CD4-positive, alpha-beta T cell treated with Interleukin-15 for 4 hours (primary cell): ENCODE measurements at regions not wholly inside any gene's neighbourhood (a gene's known extent, or its start where the extent isn't known, plus 50 kb on each side); places are given as distances from the start of the nearest gene placed in this dataset.
A peak's percentile ranks its signal among the peaks of the same experiment; 100 is the strongest.
"Not testable (repeated sequence)": the region's sequence is repeated elsewhere in the genome, so short reads cannot be mapped to it uniquely, and the experiment has no call there.

Experiments used
- DNase-seq: peaks from one replicate; pipeline ENCODE4 v3.0.0-alpha.2; 2020; ENCODE audit warnings: low spot score

DNA sequence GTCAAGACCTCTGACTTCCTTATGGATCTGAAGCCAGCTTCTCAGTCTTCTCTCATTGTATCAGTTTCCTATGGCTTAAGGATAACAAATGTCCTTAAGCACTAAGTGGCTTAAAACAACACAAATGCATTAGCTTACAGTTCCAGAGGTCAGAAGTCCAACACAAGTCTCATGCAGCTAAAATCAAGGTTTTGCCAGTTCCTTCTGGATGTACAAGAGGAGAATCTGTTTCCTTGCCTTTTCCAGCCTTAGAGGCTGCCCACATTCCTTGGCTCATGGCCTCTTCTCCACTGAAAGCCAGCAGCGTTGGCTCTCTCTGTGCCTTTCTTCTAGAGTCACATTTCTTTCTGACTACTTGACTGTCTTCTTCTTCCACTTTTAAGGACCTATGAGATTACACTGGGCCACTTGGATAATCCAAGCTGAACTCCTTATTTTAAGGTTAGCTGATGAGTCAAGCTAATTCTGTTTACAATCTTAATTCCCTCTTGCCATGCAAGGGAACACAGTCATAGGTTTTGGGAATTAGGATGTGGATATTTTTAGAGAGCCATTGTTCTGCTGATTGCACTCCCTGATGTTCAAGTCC is 179.0 kb downstream of the BCAS1 start:
- DNase-seq: no peak

DNA sequence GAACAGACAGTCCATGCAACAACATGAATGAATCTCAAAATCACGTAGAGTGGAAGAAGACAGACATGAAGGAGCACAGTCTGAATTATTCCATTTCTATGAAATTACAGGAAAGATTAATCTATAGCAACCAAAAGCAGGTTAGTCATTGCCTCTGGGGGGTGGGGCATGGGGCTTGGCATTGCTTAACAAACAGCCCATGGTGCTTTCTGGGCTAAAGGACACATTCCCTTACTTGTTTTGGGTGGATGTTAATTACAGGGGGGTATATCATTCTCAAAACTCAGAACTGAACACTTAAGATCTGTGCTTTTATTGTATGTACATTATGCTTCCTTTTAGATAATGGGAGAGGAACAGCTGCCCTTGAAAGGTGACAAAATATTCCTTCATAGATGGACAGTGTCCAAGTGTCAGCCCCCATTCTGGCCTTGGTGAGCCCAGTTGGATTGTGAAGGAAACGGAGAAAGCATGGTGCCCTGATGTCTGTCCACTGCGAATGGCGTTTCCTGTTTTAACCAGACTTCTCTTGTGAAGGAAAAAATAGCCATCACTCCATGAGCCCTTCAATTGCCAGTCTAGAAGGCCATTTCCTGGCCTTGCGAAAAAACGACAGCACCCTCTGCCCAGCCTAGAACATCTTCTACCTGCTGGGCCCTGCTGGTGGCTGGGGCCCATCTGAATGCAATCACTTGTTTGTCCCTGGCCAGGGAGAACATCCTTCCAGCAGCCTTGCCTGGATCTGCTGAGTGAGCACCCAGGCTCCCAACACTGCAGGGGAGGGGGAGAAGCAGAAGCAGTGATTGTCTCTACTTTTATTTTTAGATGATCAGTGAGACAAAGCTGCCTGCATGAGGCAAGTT is 179.7 kb downstream of the BCAS1 start:
- DNase-seq: no peak

GRCh38 chr20:53889411-53890148 is 180.8 kb downstream of the BCAS1 start:
- no peak for DNase-seq

DNA sequence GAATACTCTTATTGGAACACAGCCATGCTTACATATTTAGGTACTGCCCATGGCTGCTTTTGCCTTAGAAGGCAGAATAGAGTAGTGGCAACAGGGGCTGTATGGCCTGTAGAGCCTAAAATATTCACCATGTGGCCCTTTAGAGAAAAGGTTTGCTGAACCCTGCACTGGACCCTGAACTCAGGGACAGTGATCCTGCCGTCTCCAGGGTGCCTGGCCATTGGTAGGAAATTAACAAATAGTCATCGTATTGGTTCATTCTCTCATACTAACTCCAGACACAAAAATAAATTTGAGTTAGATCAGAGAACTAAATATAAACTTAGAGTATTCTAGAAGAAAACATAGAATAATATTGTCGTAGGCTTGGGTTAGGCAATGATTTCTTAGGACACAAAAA is 181.4 kb downstream of the BCAS1 start:
- DNase-seq: no peak

DNA sequence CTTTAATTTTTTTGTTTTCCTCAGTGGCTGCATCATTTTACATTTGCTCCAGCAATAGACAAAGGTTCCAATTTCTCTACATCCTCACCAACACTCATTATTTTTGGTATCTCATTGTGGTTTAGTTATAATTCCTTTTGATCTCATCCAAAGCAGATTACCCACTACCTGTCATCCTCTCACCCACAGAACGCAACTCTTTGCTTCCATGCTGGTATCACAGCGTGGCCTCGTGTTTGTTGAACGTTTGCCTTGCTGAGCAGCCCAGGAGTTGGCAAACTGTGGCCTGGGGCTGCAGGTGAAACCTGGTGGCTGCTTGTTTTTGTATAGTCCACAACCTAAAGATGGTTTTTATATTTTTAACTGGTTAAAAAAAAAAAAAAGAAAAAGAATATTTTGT is 181.9 kb downstream of the BCAS1 start:
- DNase-seq: no peak

GRCh38 chr20:53887973-53888372 is 182.4 kb downstream of the BCAS1 start:
- no peak for DNase-seq

DNA sequence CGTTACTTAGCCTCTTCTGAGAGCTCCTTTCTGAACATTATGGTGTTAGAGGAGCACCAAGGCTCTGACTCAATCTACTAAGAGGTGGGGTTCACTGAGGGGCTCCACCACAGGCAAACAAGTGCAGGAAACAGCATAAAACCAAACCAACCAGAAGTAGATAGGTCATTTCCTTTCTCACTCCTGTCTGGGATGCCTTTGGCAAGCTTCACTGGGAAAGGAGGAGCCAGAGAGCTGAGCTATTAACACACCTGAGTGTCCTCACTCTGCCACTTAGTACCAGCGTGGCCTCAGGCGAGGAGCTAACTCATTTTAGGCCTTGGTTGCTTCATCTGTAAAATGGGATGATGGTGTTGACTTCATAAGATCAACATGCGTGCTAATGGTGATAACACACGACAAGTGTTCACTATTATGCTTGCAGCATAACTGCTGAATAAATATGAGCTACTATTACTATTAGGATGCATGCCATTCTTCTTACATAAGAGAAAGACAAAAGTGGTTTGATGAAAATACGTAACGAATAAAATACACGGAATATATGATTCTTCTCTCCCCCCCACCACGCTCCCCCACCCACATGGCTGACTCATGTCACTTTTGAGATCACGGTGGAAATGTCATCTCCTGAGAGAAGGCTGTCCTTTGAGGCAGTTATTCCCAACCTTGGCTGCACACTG is 185.4 kb downstream of the BCAS1 start:
- peak; percentile 24 for DNase-seq

- no peak for DNase-seq
These were observed 187.1 kb downstream of the BCAS1 start for GRCh38 chr20:53883098-53883911.

DNA sequence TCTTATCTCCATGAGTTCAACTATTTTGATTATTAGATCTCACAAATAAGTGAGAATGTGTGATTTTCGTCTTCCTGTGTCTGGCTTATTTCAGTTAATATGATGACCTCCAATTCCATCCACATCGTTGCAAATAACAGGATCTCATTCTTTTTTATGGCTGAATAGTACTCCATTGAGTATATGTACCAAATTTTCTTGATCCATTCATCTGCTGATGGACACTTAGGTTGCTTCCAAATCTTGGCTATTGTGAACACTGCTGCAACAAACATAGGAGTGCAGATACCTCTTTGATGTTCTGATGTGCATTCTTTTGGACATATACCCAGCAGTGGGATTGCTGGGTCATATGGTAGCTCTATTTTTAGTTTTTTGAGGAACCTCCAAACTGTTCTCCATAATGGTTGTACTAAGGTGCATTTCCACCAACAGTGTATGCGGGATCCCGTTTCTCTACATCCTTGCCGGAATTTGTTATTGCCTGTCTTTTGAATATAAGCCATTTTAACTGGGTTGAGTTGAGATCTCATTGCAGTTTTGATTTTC is 187.9 kb downstream of the BCAS1 start:
- DNase-seq: not testable (repeated sequence)

GRCh38 chr20:53881362-53881761 is 189.0 kb downstream of the BCAS1 start:
- no peak for DNase-seq

DNA sequence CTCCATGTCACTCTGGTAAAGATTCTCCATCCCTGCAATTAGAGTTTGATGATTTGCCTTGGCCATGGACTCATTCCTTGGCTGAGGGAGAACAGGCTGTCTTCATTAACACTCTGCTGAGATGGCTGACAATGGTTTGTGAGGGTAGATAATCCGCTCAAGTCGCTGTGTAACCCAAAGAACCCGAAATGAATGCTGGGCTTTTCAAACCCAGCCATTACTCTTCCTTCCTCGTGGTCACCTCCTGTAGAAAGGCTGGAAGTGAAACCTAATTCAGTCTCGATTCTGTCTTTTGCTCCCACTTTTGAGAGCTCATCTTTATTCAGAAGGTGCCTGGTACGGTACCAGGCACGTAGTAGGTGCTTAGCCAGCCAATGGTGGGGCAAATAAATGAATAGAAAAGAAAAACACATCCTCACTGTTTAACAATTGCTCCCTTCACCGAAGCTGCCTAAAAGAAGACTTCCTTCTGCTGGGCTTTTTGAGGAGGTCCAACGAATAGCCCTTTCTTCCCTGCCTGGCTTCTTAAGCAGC is 190.2 kb downstream of the BCAS1 start:
- DNase-seq: no peak

DNA sequence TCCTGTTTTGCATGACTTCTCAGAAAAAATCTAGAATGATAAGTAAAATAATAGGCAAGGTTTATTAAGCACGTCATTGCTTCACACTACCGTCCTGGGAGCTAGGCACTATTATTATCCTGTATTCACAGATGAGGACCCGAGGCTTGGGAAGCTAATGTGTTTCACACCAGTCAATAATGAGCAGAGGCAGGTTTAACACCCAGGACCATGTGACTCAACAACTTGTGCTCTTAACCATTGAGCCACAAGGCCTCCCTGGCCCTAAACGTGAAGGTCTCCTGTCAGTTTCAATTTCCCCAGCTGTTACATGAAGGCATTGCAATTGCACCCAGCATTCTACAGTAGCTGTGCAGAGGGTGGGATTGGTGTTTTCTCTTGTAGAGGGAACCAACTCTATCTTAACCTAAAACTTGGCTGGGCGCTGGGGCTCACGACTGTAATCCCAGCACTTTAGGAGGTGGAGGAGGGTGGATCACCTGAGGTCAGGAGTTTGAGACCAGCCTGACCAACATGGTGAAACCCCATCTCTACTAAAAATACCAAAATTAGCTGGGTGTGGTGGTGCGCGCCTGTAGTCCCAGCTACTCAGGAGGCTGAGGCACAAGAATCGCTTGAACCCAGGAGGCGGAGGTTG is 191.2 kb downstream of the BCAS1 start:
- no peak for DNase-seq

DNA sequence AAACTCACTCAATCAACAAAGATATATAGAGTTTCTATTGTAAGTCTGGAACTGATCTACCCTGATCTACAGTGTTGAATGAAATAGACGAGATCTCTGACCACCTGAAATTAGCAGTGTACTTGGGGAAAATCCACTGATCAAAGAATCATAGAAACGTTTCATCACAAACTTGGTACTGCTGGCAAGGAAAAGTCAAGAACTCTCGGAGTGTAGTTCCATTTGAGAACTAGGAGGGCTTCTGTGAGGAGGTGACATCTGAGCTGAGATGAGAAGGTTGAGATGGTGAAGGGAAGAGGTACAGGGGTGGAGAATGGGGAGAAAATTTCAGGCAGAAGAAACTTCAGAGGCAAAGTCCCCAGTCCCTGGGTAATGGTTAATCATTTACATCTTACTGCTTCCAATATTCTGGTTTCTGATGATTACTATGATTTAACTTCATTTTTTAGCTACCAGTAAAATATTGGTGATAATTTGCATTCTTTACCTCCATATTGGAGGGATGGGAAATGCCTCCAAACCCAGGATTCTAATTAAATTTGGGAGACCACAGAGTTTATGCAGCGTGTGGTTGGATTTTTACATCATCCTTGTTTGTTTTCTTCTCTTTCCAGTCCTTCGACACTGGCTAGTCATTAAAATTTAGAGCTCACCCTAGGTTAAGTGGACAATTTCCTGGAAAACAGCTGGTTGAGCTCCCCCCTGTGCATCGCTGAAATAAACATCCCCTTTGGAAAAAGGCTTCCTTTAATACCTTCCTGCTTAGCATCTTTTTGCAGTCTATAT is 191.9 kb downstream of the BCAS1 start:
- no peak for DNase-seq

GRCh38 chr20:53876956-53877355 is 193.4 kb downstream of the BCAS1 start:
- no peak for DNase-seq

GRCh38 chr20:53876470-53876869 is 193.9 kb downstream of the BCAS1 start:
- DNase-seq: no peak

GRCh38 chr20:53875452-53875851 is 194.9 kb downstream of the BCAS1 start:
- no peak for DNase-seq

DNA sequence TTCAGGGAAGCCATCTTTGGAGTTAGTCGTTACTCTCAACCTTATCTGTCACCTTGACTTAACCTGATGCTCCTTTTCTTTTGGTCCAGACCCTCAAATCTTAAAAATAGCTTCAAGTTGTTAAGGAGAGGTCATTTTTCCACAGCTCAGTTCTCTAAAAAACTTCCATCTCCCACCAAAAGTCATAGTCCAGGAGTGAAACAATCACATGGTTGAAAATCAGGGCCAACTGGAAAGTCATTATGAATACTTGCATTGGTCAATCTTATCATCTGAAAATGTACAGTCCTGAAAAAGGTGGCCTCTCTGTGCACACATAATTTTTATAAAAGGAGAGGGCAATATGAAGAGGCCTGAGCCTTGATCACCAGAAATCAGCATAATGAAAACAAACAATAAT is 195.7 kb downstream of the BCAS1 start:
- no peak for DNase-seq

DNA sequence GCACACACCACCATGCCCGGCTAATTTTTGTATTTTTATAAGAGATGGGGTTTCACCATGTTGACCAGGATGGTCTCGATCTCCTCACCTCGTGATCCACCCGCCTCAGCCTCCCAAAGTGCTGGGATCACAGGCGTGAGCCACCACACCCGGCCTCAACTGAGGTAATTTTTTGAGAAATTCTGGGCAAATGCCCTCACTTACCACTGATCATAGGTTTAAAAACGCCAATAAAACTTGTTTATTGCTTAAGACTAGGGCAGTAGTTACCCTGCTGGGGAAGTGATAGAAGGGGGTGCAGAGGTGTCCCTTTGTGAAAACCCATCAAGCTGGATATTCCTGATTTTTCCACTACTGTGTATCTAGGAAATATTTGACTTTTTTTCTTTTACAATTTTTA is 196.3 kb downstream of the BCAS1 start:
- no peak for DNase-seq

GRCh38 chr20:53873230-53873604 is 197.2 kb downstream of the BCAS1 start:
- DNase-seq: no peak
